ENCODE measurements at regions not wholly inside any gene's neighbourhood (a gene's known extent, or its start where the extent isn't known, plus 50 kb on each side); places are given as distances from the start of the nearest gene placed in this dataset.

GRCh38 chr17:79152110-79152509, 77.5 kb downstream of the ENGASE start:
- TF ChIP-seq, protein P1, sequence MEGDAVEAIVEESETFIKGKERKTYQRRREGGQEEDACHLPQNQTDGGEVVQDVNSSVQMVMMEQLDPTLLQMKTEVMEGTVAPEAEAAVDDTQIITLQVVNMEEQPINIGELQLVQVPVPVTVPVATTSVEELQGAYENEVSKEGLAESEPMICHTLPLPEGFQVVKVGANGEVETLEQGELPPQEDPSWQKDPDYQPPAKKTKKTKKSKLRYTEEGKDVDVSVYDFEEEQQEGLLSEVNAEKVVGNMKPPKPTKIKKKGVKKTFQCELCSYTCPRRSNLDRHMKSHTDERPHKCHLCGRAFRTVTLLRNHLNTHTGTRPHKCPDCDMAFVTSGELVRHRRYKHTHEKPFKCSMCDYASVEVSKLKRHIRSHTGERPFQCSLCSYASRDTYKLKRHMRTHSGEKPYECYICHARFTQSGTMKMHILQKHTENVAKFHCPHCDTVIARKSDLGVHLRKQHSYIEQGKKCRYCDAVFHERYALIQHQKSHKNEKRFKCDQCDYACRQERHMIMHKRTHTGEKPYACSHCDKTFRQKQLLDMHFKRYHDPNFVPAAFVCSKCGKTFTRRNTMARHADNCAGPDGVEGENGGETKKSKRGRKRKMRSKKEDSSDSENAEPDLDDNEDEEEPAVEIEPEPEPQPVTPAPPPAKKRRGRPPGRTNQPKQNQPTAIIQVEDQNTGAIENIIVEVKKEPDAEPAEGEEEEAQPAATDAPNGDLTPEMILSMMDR (IDR thresholded peaks at IDR 0.05), result no peak
- TF ChIP-seq POLR2A (IDR thresholded peaks at IDR 0.05), result no peak
